Epithelial cell of esophagus (primary cell): ENCODE measurements at regions not wholly inside any gene's neighbourhood (a gene's known extent, or its start where the extent isn't known, plus 50 kb on each side); places are given as distances from the start of the nearest gene placed in this dataset.
"Not testable (repeated sequence)": the region's sequence is repeated elsewhere in the genome, so short reads cannot be mapped to it uniquely, and the experiment has no call there.

Source experiments
- DNase-seq: peaks from one replicate; pipeline ENCODE4 v3.0.0; 2010; ENCODE audit warnings: low read depth
- H3K4me3 ChIP-seq: 2 replicates; pipeline ENCODE4 v1.5.1; 2011; ENCODE audit warnings: mild to moderate bottlenecking, low read length, control low read depth
- TF ChIP-seq, protein P1 (sequence below): IDR thresholded peaks from 2 replicates; pipeline ENCODE4 v1.5.1; 2011; ENCODE audit warnings: low read depth, mild to moderate bottlenecking, low read length, control low read depth, inconsistent platforms; ENCODE audit not compliant: insufficient read depth; ENCODE audit errors: missing control alignments

DNA sequence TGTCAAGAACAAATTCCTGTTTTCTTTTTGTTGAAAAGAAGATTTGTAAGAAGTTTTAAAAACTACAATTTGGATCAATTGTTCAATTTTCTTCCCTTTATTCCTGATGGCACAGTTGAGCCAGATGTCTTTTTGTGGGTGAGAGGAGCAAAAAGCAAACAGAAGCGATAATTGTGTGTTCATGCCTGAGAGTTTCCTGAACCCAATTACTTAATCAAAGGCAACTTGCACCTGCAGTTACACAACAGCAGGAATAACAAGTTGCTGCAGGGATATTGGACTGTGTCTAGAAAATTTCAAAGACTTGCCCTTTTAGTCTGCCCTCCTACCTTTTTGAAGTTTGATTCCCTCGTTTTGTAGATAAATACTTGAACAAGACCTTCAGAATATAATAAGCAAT is 383.6 kb downstream of the DSEL start:
- DNase-seq = peak; percentile 41
- TF ChIP-seq, protein P1, sequence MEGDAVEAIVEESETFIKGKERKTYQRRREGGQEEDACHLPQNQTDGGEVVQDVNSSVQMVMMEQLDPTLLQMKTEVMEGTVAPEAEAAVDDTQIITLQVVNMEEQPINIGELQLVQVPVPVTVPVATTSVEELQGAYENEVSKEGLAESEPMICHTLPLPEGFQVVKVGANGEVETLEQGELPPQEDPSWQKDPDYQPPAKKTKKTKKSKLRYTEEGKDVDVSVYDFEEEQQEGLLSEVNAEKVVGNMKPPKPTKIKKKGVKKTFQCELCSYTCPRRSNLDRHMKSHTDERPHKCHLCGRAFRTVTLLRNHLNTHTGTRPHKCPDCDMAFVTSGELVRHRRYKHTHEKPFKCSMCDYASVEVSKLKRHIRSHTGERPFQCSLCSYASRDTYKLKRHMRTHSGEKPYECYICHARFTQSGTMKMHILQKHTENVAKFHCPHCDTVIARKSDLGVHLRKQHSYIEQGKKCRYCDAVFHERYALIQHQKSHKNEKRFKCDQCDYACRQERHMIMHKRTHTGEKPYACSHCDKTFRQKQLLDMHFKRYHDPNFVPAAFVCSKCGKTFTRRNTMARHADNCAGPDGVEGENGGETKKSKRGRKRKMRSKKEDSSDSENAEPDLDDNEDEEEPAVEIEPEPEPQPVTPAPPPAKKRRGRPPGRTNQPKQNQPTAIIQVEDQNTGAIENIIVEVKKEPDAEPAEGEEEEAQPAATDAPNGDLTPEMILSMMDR = no peak
- H3K4me3 ChIP-seq = no peak overlapping the region

- no peak for DNase-seq
- H3K4me3 ChIP-seq = no peak overlapping the region
- TF ChIP-seq, protein P1 = no peak
These were observed 385.0 kb downstream of the DSEL start for GRCh38 chr18:67131498-67131897.

DNA sequence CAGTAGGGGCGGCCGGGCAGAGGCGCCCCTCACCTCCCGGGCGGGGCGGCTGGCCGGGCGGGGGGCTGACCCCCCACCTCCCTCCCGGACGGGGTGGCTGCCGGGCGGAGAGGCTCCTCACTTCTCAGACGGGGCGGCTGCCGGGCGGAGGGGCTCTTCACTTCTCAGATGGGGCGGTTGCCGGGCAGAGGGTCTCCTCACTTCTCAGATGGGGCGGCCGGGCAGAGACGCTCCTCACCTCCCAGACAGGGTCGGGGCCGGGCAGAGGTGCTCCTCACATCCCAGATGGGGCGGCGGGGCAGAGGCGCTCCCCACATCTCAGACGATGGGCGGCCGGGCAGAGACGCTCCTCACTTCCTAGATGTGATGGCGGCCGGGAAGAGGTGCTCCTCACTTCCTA is 389.8 kb downstream of the DSEL start:
- not testable (repeated sequence) for H3K4me3 ChIP-seq, DNase-seq

DNA sequence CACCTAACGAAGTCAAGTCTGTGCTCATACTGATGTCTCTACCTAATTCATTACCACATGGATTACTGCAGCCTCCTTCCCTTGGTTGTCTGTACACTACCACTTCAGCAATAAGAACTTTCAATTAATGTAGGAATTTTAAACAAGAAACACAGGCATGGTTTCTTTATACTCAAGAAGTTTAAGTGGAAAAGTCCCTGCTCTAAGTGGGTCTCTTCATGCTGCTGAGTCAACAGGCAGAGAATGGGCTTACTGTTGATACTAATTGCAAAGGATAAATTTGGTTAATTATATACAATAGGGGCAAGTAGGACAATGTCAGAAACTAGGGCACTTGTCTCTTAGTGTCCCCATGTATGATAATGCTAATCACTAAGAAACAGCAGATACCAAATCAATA is 392.6 kb downstream of the DSEL start:
- TF ChIP-seq, protein P1 = no peak
- no peak overlapping the region for H3K4me3 ChIP-seq
- DNase-seq = no peak

DNA sequence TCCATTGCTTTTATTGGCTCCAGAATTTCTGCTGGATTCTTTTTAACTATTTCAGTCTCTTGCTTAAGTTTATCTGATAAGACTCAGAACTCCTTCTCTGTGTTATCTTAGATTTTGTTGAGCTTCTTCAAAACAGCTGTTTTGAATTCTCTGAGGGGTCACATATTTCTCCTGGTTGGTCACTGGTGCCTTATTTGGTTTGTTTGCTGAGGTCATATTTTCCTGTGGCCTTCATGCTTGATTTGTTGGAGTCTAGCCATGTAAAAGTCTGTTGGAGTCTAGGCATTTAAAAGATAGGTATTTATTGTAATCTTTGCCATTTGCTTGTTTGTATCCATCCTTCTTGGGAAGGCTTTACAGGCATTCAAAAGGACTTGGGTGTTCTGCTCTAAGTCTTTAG is 398.7 kb downstream of the DSEL start:
- DNase-seq = no peak
- TF ChIP-seq, protein P1 = no peak
- no peak overlapping the region for H3K4me3 ChIP-seq

GRCh38 chr18:67109535-67109934 is 407.0 kb downstream of the DSEL start:
- TF ChIP-seq, protein P1 = no peak
- DNase-seq = no peak
- H3K4me3 ChIP-seq = no peak overlapping the region

DNA sequence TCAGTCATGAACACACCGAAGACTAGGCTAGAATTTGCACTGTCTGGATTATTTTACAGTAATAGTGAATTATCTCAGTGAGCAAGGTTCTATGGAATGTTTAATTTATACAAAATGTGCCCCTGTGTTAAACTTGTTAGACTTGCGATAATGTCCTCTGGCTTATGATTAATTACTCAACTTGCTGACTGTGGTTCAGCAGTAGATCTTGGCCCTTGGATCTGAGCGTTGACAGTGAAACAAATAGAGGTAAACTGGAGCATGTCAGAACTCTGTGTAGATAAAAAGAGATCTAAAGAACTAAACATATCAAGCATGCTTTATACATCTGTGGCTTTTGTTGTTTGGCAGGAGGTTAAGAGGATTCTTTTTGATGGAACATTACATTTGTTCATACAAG is 407.6 kb downstream of the DSEL start:
- no peak overlapping the region for H3K4me3 ChIP-seq
- DNase-seq = no peak

More for the DNA sequence above, 407.6 kb downstream of the DSEL start:
- TF ChIP-seq, protein P1 = no peak
